ENCODE measurements at regions not wholly inside any gene's neighbourhood (a gene's known extent, or its start where the extent isn't known, plus 50 kb on each side); places are given as distances from the start of the nearest gene placed in this dataset.

DNA sequence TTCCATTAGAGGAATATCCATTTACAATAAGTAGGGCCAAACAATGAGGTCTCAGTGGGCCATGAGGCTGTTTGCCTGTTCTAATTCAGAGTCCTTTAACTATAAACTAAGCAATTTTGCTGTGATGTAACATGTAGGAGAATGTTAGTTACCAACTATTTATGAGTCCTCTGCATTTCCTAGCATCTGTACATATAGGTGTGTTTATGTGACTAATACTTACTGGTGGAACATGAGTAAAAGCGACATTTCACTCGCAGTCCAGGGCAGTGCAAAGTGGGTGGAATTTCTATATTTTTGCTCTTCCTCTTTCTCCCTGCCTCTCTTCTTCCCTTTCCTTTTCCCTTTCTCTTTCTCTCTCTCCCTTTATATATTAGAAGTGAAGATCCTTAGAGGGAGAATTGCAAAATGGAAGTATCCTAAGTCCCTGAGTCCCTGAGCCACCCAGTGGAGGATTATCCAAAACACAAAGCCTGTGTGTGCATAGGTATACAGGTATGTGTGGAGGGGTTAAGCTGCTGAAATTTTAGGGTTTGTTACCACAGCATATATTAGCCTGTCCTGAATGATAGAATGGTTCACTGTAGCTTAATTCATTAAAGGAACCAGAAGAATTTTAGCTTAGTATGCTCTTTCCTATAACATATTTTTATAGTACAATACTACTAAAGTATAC is 487.0 kb upstream of the FANCL start:
- TF ChIP-seq, protein P1, sequence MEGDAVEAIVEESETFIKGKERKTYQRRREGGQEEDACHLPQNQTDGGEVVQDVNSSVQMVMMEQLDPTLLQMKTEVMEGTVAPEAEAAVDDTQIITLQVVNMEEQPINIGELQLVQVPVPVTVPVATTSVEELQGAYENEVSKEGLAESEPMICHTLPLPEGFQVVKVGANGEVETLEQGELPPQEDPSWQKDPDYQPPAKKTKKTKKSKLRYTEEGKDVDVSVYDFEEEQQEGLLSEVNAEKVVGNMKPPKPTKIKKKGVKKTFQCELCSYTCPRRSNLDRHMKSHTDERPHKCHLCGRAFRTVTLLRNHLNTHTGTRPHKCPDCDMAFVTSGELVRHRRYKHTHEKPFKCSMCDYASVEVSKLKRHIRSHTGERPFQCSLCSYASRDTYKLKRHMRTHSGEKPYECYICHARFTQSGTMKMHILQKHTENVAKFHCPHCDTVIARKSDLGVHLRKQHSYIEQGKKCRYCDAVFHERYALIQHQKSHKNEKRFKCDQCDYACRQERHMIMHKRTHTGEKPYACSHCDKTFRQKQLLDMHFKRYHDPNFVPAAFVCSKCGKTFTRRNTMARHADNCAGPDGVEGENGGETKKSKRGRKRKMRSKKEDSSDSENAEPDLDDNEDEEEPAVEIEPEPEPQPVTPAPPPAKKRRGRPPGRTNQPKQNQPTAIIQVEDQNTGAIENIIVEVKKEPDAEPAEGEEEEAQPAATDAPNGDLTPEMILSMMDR (IDR thresholded peaks at IDR 0.05; ENCODE audit: poor library complexity, severe bottlenecking) = no peak
- no peak for TF ChIP-seq EZH2 (IDR thresholded peaks at IDR 0.05; ENCODE audit: borderline replicate concordance, insufficient read depth, low read length, poor library complexity, severe bottlenecking)
- no peak for TF ChIP-seq SMC3 (conservative IDR thresholded peaks at IDR 0.05; ENCODE audit: poor library complexity)
